GM21515 (cell line): ENCODE measurements at regions not wholly inside any gene's neighbourhood (a gene's known extent, or its start where the extent isn't known, plus 50 kb on each side); places are given as distances from the start of the nearest gene placed in this dataset.

Source experiments
- ATAC-seq: cut with Tn5 transposase; IDR thresholded peaks from one replicate; pipeline ENCODE4 v1.9.1; 2021; ENCODE audit not compliant: unreplicated experiment

GRCh38 chr5:111914966-111915636, 158.1 kb upstream of the NREP start:
- ATAC-seq, result no peak

GRCh38 chr5:111902436-111902835, 145.4 kb upstream of the NREP start:
- ATAC-seq, result no peak

GRCh38 chr5:111901296-111901695, 144.3 kb upstream of the NREP start:
- no peak for ATAC-seq

DNA sequence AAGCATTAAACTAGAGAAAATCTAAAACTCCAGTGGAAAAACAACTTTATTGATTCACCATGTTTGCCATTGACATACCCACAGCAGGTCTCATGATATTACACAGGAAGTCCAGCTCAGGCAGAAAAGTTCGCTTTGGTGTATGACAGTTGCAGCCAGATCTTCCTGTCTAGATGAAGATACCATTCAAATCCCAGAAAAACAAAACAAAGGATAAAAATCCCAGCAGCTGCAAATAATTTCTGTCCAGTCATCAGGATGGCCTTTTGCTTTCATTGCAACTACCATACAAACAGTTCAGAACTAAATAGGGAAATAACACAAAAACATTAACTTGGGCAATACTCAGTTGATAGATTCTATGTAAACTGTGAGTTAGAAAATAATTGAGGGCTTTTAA, 136.0 kb upstream of the NREP start:
- ATAC-seq, result no peak

GRCh38 chr5:111887706-111888105, 130.7 kb upstream of the NREP start:
- no peak for ATAC-seq

GRCh38 chr5:111869681-111870080, 112.7 kb upstream of the NREP start:
- no peak for ATAC-seq

DNA sequence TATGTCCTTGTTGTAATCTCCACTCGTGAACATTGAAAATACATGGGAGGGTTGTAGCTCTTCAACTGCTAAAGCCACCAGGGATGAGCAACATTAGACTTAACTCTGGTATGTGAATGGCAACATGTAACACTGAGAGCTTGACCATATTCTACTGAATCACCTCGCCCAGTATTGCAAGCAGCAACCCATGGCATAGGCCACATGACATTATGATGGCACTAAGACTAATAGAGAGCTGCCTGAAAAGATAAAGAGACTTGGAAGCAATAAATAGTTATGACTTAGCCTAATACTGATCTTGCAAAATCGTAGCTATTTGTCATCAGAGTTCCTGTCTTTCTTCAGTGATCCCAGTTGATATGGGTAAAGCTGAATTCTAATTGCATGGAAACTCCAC, 108.4 kb upstream of the NREP start:
- no peak for ATAC-seq

DNA sequence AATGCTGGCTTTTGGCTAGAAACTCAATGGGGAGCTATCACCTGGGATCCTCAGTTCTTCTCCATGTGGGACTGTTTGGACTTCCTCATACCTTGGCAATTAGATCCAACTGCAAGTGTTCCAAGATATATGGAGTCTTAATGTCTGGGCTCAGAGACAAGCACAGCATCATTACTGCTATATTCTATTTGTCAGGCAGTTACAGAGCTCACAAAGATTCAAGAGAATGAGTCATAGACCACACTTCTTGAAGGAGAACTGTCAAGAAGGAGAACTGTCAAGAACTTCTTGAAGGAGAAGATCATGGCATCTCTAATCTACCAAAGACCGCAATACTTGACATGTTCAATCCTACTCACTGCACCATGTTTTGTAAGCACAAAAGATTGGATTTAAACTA, 106.8 kb upstream of the NREP start:
- no peak for ATAC-seq

DNA sequence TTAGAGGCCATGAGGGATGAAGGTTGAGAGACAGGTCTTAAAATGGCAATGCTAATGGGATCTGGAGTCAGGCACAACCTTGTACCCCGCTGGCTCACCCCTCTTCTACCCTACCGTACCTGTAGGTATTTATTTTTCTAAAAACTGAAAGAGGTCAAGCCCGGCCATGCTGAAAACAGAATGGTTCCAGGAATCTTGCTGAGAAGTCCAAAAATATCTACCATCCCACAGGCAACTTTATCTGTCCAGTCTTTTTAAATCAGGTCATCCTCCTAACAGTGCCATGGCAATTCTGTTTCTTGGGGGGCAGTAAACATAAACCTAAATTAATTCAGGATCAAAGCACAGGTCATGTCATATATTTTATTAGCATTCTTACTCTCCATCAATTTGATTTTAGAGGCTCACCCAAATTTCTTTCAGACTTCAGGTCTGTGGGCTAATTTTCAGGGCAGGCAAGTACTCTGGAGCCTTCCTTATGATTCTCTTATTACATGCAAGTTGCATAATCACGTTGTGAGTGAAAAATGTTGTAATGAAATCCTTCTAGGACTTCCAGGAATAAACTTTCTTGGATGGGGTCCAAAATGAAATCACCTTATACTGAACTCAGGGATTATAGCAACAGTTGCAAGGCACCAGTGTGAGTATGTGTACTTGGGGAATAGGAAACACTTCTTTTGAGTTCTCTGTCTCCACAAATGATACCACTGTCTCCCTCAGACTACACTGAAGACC, 102.7 kb upstream of the NREP start:
- ATAC-seq, result no peak

- ATAC-seq, result no peak
These were observed 102.0 kb upstream of the NREP start for GRCh38 chr5:111859031-111859430.

GRCh38 chr5:111857623-111858022, 100.6 kb upstream of the NREP start:
- ATAC-seq, result no peak

DNA sequence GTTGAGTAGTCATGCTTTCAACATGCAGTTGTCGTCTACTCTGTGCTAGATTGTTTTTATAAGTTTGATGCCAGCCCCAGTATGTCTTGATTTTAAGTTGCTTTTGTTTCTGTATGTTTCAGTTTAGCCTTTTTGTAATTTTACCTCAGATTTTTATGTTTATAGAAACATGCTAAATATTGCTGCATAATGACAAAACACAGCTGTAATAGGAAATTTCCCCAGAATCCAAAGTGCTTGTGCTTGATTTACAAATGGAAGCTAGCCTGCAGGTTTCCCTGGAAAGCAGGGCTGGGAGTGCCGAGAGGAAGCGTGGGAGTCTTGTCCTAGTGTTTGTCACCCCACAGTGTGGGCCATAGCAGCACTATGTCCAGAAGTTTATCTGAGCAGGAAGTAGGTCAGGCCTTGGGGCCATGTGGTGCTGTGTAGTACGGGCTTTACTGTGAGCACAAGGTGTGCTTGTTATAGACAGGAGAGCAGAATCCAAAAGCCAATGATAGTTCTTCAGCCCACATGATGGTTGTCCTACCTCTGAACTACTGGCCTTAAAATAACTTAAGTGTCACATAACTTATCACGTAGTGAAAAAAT, 100.0 kb upstream of the NREP start:
- no peak for ATAC-seq

DNA sequence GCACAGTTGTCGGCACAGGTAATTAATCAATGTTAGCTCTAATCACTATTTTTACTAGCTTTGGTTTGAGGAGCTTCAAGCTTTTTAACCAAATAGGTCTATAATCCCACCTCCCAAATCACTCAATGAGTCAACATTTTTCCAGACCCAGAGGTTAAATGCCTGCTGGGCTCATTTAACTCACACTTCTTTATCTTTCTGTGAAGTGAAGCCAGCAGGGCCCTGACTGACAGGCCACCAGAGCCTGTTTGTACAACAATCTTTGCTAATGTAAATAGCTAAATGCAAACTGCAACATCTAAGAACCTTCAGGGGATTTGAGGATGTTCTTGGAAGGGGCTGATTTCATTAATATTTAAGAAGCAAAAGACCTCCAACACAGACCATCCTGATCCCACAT, 98.4 kb upstream of the NREP start:
- ATAC-seq, result no peak

GRCh38 chr5:111854186-111854585, 97.2 kb upstream of the NREP start:
- ATAC-seq, result peak; percentile 8

GRCh38 chr5:111853748-111854147, 96.8 kb upstream of the NREP start:
- peak; percentile 64 for ATAC-seq

DNA sequence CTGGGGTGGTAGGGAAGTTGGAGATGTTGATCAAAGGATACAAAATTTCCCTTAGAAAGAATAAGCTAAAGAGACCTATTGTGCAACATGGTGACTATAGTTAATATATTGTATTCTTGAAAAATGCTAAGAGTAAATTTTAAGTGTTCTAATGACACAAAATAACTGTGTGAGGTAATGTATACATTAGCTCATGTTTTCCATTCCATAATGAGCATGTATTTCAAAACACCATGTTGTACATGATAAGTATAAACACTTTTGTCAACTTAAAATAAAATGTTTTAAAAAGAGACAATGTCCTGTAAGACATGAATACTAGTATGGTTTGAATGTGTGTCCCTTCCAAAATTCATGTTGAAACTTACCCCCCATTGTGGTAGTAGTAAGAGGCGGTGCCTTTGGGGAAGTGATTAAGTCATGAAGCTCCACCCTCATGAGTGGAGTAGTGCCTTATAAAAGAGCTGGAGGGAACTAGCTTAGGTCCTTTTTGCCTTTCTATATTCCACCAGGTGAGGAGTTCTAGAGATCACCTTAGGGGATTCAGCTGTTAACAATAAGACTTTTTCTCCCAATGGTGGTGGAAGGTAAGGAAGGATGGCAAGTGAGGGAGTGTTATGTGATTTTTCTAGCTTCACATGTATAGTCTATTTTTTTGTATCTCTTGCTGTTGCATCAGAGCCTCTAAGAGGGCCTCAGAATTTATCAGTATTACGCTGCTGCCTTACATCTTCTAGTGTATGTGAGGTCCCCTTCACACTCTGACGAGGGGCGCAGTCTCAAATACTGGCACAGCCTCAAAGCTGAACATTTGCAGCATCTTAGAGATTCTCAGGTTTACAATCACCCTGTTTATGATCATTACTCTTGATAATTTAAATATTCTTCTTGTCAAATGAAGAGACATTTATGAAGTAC, 94.9 kb upstream of the NREP start:
- no peak for ATAC-seq

DNA sequence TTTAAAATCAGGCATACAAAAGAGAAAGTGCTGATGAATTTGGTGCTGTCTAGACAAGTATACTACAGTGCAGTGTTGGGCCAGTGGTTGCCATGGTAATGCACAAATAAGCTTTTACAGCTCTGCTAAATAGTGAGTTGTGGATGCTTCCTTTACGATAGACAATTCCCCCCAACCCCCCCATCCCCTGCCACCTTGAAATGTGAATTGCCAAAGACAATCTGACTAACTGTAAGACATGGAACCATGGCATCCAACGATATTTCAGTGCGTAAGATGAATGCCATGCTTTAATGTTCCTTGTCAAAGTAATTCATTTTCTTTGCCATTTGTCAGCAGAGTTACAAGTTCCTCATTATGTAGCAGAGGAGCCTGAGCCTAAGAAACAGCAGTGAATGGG, 91.5 kb upstream of the NREP start:
- ATAC-seq, result no peak

DNA sequence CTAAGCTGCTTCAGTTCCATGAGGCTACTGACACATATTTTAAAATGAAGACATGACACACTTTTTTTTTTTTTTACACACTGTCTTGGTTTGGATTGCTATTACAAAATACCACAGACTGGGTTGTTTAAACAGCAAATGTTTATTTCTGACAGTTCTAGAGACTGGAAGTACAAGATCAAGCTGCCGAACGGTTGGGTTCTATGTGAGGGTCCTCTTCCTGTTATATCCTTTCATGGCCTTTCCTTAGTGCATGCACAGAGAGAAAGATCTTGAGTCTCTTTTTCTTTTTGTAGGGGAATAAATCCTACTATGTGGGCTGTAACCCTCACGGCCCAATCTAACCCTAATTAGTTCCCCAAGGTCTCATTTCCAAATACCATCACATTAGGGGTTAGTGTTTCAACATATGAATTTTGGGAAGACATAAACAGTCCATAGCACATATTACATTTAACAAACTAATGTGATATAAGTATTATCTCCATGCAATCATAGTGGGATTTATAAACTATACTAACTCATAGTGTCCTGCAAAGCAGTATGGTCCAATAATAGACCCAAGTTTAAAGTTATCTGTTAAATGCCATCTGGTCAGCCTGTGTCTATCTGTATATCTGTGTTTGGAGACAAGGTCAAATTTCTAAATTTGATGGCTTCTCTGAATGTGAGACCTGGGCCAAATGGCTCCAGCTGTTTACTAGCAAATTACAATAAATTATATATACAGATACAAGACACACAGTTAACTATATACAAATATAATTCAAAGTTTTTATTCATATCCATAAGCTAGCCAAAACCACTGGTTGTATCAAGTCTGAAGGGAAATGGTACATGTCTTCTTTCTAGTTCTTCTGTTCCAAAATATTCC, 90.3 kb upstream of the NREP start:
- ATAC-seq, result no peak

DNA sequence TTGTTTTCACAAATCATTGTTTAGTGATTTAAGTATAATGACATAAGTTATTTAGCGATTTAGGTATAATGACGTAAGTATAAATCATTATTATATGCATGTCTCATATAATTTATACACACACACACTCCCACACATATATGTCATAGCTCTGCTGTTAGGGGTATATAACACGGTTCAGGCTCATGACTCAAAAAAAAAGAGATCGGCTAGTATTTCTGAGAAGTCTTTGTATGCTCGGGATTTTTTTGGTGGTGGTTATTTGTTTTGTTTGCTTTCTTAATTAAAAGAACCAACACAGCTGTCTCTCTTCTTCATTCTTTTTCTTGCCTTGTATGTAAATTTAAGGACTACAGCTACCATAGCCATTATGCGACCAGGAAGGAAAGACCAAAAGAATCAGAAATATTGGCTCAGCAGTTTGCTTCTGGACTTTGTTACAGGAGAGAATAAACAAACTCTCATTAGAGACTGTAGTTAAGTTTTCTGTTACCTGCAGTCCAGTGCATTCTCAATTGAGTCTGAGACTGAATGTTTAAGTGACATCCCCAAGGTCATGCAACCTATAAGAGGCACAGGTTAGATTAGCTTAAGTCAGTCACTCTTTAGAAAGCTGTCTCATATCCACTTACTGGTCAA, 83.2 kb upstream of the NREP start:
- no peak for ATAC-seq

DNA sequence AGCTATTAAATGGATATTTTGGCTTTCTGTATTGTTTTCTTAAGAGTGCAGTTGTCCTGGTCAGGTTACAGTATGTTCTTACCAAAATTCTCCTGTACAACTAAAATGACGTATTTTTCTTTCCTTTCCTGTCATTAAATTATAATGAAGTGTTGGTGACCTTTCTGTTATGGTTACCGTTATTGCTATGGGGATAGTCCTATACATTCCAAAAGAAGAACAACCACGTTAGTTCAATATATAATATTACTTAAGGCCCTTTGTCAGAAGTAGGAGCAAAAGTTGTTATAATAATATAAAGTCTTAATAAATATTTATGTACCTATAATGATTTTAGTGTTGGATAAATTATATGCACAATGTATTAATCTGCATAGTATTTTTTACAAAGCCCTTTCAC, 82.4 kb upstream of the NREP start:
- ATAC-seq, result no peak
